IMR-90 (cell line): ENCODE measurements at regions not wholly inside any gene's neighbourhood (a gene's known extent, or its start where the extent isn't known, plus 50 kb on each side); places are given as distances from the start of the nearest gene placed in this dataset.
"Not testable (repeated sequence)": the region's sequence is repeated elsewhere in the genome, so short reads cannot be mapped to it uniquely, and the experiment has no call there.

Source experiments
- ATAC-seq: fragments of 200-7000 bp; cut with Tn5 transposase; 2 replicates; pipeline ENCODE4 v1.9.1; 2020; ENCODE audit warnings: low read depth, mild to moderate bottlenecking, moderate library complexity
- BruUV-seq: library from RNA; stranded (reverse); fragments of 400-500 nt; replicated peaks from 2 replicates; lab custom pipeline; 2021; lab: Mats Ljungman, UMichigan
- CTCF ChIA-PET: fragments of 300-600 bp; formaldehyde crosslinking; extraction: SDS; loops from one replicate; lab custom pipeline; 2021; ENCODE audit warnings: antibody characterized with exemption; lab: Yijun Ruan, JAX
- POLR2A ChIA-PET: fragments of 300-600 bp; sonication (Branson Sonifier 250); formaldehyde crosslinking; loops from one replicate; lab custom pipeline; 2022; ENCODE audit warnings: antibody characterized with exemption; ENCODE audit not compliant: unreplicated experiment; lab: Charles Lee
- DNase-seq: peaks from one replicate; pipeline ENCODE4 v3.0.0; 2013
- H2AFZ ChIP-seq: replicated peaks from 2 replicates; pipeline ENCODE3; 2013; ENCODE audit warnings: low read length, mild to moderate bottlenecking; ENCODE audit not compliant: poor library complexity
- H2AK5ac ChIP-seq: 2 replicates; pipeline ENCODE4 v1.6.1; 2013; ENCODE audit warnings: low read depth, low read length, inconsistent platforms
- H2AK9ac ChIP-seq: replicated peaks from 2 replicates; pipeline ENCODE3; 2013; ENCODE audit warnings: mild to moderate bottlenecking, low read depth, low read length, moderate library complexity; ENCODE audit not compliant: poor library complexity
- H2BK120ac ChIP-seq: 2 replicates; pipeline ENCODE4 v1.6.1; 2013; ENCODE audit warnings: low read depth, low read length, inconsistent platforms
- H2BK15ac ChIP-seq: 3 replicates; pipeline ENCODE4 v1.6.1; 2013; ENCODE audit warnings: low read depth, low read length, inconsistent platforms
- H2BK20ac ChIP-seq: 2 replicates; pipeline ENCODE4 v1.6.1; 2013; ENCODE audit warnings: low read depth, mild to moderate bottlenecking, inconsistent platforms, low read length, moderate library complexity
- H2BK5ac ChIP-seq: 2 replicates; pipeline ENCODE4 v1.6.1; 2013; ENCODE audit warnings: mild to moderate bottlenecking, low read depth, low read length, inconsistent platforms; ENCODE audit not compliant: poor library complexity, severe bottlenecking
- H3K14ac ChIP-seq: replicated peaks from 2 replicates; pipeline ENCODE4 v1.6.1; 2013; ENCODE audit warnings: low read depth, low read length, inconsistent platforms
- H3K18ac ChIP-seq: 2 replicates; pipeline ENCODE4 v1.6.1; 2013; ENCODE audit warnings: low read depth, low read length, control low read depth
- H3K23ac ChIP-seq: 2 replicates; pipeline ENCODE4 v1.6.1; 2013; ENCODE audit warnings: low read depth, low read length, inconsistent platforms
- H3K27ac ChIP-seq: 2 replicates; pipeline ENCODE4 v1.5.1; 2013; ENCODE audit warnings: mild to moderate bottlenecking, control low read depth, low read length; ENCODE audit not compliant: insufficient read depth
- H3K27me3 ChIP-seq: 2 replicates; pipeline ENCODE4 v1.6.1; 2013; ENCODE audit warnings: low read length; ENCODE audit not compliant: control insufficient read depth, insufficient read depth
- H3K36me3 ChIP-seq: 2 replicates; pipeline ENCODE4 v1.6.1; 2013; ENCODE audit warnings: low read length, mixed read lengths; ENCODE audit not compliant: control insufficient read depth, insufficient read depth
- H3K4ac ChIP-seq: 2 replicates; pipeline ENCODE4 v1.6.1; 2013; ENCODE audit warnings: low read depth, low read length, inconsistent platforms
- H3K4me1 ChIP-seq: 2 replicates; pipeline ENCODE4 v1.6.1; 2013; ENCODE audit warnings: low read length, mixed read lengths; ENCODE audit not compliant: control insufficient read depth, insufficient read depth
- H3K4me2 ChIP-seq: 2 replicates; pipeline ENCODE4 v1.6.1; 2013; ENCODE audit warnings: low read depth, mild to moderate bottlenecking, control low read depth, low read length, moderate library complexity
- H3K4me3 ChIP-seq: 2 replicates; pipeline ENCODE4 v1.5.1; 2013; ENCODE audit warnings: low read depth, mild to moderate bottlenecking, control low read depth, low read length, moderate library complexity; ENCODE audit not compliant: insufficient read depth
- H3K56ac ChIP-seq: 2 replicates; pipeline ENCODE4 v1.6.1; 2013; ENCODE audit warnings: low read length, inconsistent platforms; ENCODE audit not compliant: insufficient read depth; ENCODE audit errors: extremely low read depth
- H3K79me1 ChIP-seq, 2 experiments: 2 replicates each; pipeline ENCODE4 v1.6.1; 2013; ENCODE audit warnings: low read length in 2 of 2, inconsistent platforms in 1 of 2, low read depth in 1 of 2
- H3K9ac ChIP-seq: 2 replicates; pipeline ENCODE4 v1.6.1; 2013; ENCODE audit warnings: low read depth, low read length, control low read depth
- H3K9me1 ChIP-seq: 2 replicates; pipeline ENCODE4 v1.6.1; 2013; ENCODE audit warnings: low read length, inconsistent platforms; ENCODE audit not compliant: insufficient read depth
- H3K9me3 ChIP-seq: 2 replicates; pipeline ENCODE4 v1.6.1; 2013; ENCODE audit warnings: low read length; ENCODE audit not compliant: control insufficient read depth, insufficient read depth
- H4K20me1 ChIP-seq: 2 replicates; pipeline ENCODE4 v1.6.1; 2013; ENCODE audit warnings: low read length, inconsistent platforms; ENCODE audit not compliant: insufficient read depth
- H4K5ac ChIP-seq: 2 replicates; pipeline ENCODE4 v1.6.1; 2013; ENCODE audit warnings: mild to moderate bottlenecking, low read depth, low read length, control low read depth
- H4K8ac ChIP-seq, 2 experiments: 2 replicates each; pipeline ENCODE4 v1.6.1; 2013; ENCODE audit warnings: low read depth in 2 of 2, low read length in 2 of 2, control low read depth in 1 of 2, inconsistent platforms in 1 of 2
- H4K91ac ChIP-seq: 2 replicates; pipeline ENCODE4 v1.6.1; 2013; ENCODE audit warnings: low read depth, low read length, inconsistent platforms; ENCODE audit not compliant: insufficient read depth
- WGBS, 2 experiments: methylation state at CpG; one replicate each; pipeline versions ENCODE4 v1.1.5 to v1.1.7; 2013; ENCODE audit warnings: missing lambda C conversion rate in 2 of 2; ENCODE audit not compliant: insufficient read length in 1 of 2; ENCODE audit errors: extremely low coverage in 2 of 2; 5-methylcytosine and 5-hydroxymethylcytosine counted together
- dilution Hi-C: fragments of 300-500 bp; cut with HindIII; formaldehyde crosslinking; loops from one replicate; pipeline ENCODE4 v1.14.3; 2018; ENCODE audit warnings: low sequenced_read_pairs; ENCODE audit not compliant: unreplicated experiment
- in situ Hi-C: fragments of 300-500 bp; cut with MboI; formaldehyde crosslinking; loops from 3 replicates; pipeline ENCODE4 v1.14.3; 2019; ENCODE audit warnings: low sequenced_read_pairs, inconsistent platforms, mixed read lengths
- intact Hi-C: fragments of 100-400 bp; cut with micrococcal nuclease; formaldehyde crosslinking; loops from 2 replicates; pipeline ENCODE4 v1.10.0; 2022
- TF ChIP-seq, protein P1 (sequence below): conservative IDR thresholded peaks from 2 replicates; pipeline ENCODE4 v1.5.1; 2012; ENCODE audit warnings: mild to moderate bottlenecking, low read depth, low read length, improper control_type of control experiment

DNA sequence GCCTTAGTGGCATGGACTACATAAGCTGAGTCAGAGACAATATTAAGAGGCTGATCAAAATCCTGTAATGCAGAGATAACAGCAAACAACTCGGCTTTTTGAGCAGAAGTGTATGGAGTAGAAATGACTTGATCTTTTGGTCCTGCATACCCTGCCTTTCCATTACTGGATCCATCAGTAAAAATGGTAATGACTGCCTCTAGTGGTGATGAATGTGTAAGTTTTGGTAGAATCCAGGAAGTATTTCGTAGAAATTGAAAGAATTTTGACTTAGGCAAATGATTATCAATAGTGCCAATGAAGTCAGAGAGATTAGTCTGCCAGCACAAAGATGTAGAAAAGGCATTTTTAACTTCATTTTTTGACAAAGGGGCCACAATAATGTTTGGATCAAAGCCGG lies 146.4 kb upstream of the API5 start:
- H3K4me1 ChIP-seq, H2BK5ac ChIP-seq, intact Hi-C loops, H3K4ac ChIP-seq, H2BK20ac ChIP-seq, H4K5ac ChIP-seq, H2BK15ac ChIP-seq, H4K20me1 ChIP-seq, H3K27ac ChIP-seq, H3K4me3 ChIP-seq, ATAC-seq, H3K79me1 ChIP-seq, dilution Hi-C loops, H2BK120ac ChIP-seq, DNase-seq, H3K56ac ChIP-seq, H3K9me1 ChIP-seq, H3K36me3 ChIP-seq, H3K23ac ChIP-seq, H3K14ac ChIP-seq, H3K9me3 ChIP-seq, H2AK5ac ChIP-seq, H4K8ac ChIP-seq, H4K91ac ChIP-seq, H3K27me3 ChIP-seq, H3K18ac ChIP-seq, BruUV-seq, POLR2A ChIA-PET, H3K4me2 ChIP-seq, CTCF ChIA-PET, H3K9ac ChIP-seq, H2AK9ac ChIP-seq, H2AFZ ChIP-seq: not testable (repeated sequence)
- 0% methylated on average over 1 of the region's 3 CpGs; no CpG with 5 or more reads in 1 of the 2 experiments for WGBS, 2 experiments
- in situ Hi-C loops = loop anchor here (10.0 kb wide), 1 partner anchor 61 kb away; no protein-coding TSS in a partner anchor
- TF ChIP-seq, protein P1, sequence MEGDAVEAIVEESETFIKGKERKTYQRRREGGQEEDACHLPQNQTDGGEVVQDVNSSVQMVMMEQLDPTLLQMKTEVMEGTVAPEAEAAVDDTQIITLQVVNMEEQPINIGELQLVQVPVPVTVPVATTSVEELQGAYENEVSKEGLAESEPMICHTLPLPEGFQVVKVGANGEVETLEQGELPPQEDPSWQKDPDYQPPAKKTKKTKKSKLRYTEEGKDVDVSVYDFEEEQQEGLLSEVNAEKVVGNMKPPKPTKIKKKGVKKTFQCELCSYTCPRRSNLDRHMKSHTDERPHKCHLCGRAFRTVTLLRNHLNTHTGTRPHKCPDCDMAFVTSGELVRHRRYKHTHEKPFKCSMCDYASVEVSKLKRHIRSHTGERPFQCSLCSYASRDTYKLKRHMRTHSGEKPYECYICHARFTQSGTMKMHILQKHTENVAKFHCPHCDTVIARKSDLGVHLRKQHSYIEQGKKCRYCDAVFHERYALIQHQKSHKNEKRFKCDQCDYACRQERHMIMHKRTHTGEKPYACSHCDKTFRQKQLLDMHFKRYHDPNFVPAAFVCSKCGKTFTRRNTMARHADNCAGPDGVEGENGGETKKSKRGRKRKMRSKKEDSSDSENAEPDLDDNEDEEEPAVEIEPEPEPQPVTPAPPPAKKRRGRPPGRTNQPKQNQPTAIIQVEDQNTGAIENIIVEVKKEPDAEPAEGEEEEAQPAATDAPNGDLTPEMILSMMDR = 0 out of 2 replicates have a peak, but pooled peaks have one; percentile 3

DNA sequence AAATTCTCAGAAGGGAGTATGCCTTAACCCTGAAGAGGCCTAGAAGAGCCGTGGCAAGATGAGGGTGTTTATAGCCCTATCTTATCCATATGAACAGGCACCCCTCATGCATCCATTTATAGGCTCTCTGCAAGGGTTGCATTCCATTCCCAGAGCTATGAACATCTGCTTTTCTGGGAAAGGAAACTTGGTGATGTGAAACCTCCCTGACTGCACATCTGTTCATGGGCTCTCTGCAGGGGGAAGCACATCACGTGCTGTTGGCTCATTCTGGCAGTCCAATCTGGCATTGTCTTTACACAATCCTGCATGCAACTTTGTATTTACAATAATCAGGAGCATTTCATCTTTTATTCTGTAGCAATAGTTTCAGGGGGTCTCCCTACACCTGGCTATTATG lies 143.6 kb upstream of the API5 start:
- H3K4ac ChIP-seq, H3K14ac ChIP-seq, H2AK9ac ChIP-seq, POLR2A ChIA-PET, H4K20me1 ChIP-seq, H3K27ac ChIP-seq, H2BK20ac ChIP-seq, H3K9ac ChIP-seq, H3K36me3 ChIP-seq, ATAC-seq, H2AK5ac ChIP-seq, H4K5ac ChIP-seq, dilution Hi-C loops, H3K23ac ChIP-seq, BruUV-seq, intact Hi-C loops, H3K18ac ChIP-seq, H3K79me1 ChIP-seq, H4K8ac ChIP-seq, H3K4me1 ChIP-seq, H3K4me3 ChIP-seq, H2BK120ac ChIP-seq, H2BK15ac ChIP-seq, H3K27me3 ChIP-seq, CTCF ChIA-PET, H3K4me2 ChIP-seq, H3K9me3 ChIP-seq, H2AFZ ChIP-seq, H3K56ac ChIP-seq, H4K91ac ChIP-seq, H3K9me1 ChIP-seq, DNase-seq, H2BK5ac ChIP-seq: not testable (repeated sequence)
- in situ Hi-C loops = loop anchor here (10.0 kb wide), 1 partner anchor 63 kb away; no protein-coding TSS in a partner anchor
- 0% methylated on average over 1 of the region's 2 CpGs; no CpG with 5 or more reads in 1 of the 2 experiments for WGBS, 2 experiments
